NB4 (cell line): ENCODE measurements at regions not wholly inside any gene's neighbourhood (a gene's known extent, or its start where the extent isn't known, plus 50 kb on each side); places are given as distances from the start of the nearest gene placed in this dataset.

Experiments used
- CTCF ChIP-seq: IDR thresholded peaks from one replicate; pipeline ENCODE4 v1.5.1; 2012; ENCODE audit warnings: low read depth, low read length
- POLR2A ChIP-seq: IDR thresholded peaks from 2 replicates; pipeline ENCODE4 v1.6.1; 2011; ENCODE audit warnings: mild to moderate bottlenecking; ENCODE audit not compliant: insufficient read length; ENCODE audit errors: extremely low read depth

- TF ChIP-seq POLR2A = no peak
- no peak for TF ChIP-seq CTCF
These were observed 1174.9 kb upstream of the AUTS2 start for GRCh38 chr7:68423356-68423755.
